Right atrium auricular region (tissue), 2 donors: ENCODE measurements at regions not wholly inside any gene's neighbourhood (a gene's known extent, or its start where the extent isn't known, plus 50 kb on each side); places are given as distances from the start of the nearest gene placed in this dataset.

Experiments used
- DNase-seq: peaks from one replicate; pipeline ENCODE4 v3.0.0-alpha.2; 2019; ENCODE audit warnings: low spot score
- H3K27ac ChIP-seq, 2 donors: fragments of 200-600 bp; sonication (generic); 1 replicate in 1 of 2; 2 replicates in 1 of 2; pipeline ENCODE4 v1.5.1; 2016 to 2019
- H3K27me3 ChIP-seq, 2 donors: fragments of 200-600 bp; sonication (generic); one replicate each; pipeline versions ENCODE4 v1.5.1 to v1.6.0; 2017 to 2019
- H3K36me3 ChIP-seq: fragments of 200-600 bp; sonication (generic); one replicate; pipeline ENCODE4 v1.5.1; 2016
- H3K4me1 ChIP-seq, 2 donors: fragments of 200-600 bp; sonication (generic); one replicate each; pipeline versions ENCODE4 v1.5.1 to v1.6.0; 2017 to 2019
- H3K4me3 ChIP-seq, 2 donors: fragments of 200-600 bp; sonication (generic); 1 replicate in 1 of 2; 2 replicates in 1 of 2; pipeline ENCODE4 v1.5.1; 2017 to 2019; ENCODE audit warnings: mild to moderate bottlenecking in 1 of 2, moderate library complexity in 1 of 2
- H3K9me3 ChIP-seq, 2 donors: fragments of 200-600 bp; sonication (generic); one replicate each; pipeline ENCODE4 v1.5.1; 2019
- TF ChIP-seq, protein P1 (sequence below), 2 donors: fragments of 200-600 bp; sonication (generic); IDR thresholded peaks; one replicate each; pipeline ENCODE4 v1.5.1; 2019; ENCODE audit warnings: antibody characterized with exemption in 2 of 2

DNA sequence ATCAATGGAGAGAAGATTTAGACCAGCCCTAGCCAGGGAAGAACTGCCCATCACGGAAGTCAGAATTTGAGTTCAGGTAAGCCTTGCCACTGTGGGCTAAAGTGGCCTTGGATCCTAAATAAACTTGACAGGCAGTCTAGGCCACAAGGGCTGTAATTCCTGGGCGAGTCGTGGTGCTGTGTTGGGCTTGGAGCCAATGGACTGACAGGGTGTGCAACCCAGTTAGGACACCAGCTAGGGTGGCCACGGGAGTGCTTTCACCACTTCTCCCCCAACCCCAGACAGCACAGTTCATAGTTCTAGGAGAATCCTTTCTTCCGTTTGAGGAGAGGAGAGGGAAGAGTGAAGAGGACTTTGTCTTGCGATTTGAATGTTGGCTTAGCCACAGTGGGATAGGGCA, 422.4 kb downstream of the DOK5 start:
- no peak overlapping the region for H3K27ac ChIP-seq

DNA sequence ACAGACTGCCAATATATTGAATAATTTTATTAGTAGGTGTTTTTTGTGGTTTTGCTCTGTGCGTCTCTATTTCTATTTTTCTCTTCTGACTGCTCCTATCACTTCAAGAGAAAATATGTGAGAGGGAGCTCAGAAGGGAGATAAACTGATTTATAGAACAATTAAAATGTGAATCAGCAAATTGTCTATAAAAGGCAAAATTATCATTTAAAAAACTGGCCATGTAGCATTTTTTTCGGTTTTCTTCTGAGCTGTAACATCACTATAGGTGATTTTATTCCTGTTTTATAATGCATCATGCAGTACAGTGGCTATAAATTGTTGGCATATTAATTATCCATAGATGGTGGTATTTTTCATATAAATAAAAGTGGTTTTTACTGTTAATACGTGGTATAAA, 416.5 kb downstream of the DOK5 start:
- Histone ChIP-seq H3K27me3 (no peaks in the 10 kb centered on the region), H3K4me1 (no peaks in the 10 kb centered on the region), H3K27ac (no peak overlapping the region), H3K9me3 (no peaks in the 10 kb centered on the region), H3K36me3 (no peaks in the 10 kb centered on the region), H3K4me3 (no peak overlapping the region)
- no peak for DNase-seq
- TF ChIP-seq, protein P1, sequence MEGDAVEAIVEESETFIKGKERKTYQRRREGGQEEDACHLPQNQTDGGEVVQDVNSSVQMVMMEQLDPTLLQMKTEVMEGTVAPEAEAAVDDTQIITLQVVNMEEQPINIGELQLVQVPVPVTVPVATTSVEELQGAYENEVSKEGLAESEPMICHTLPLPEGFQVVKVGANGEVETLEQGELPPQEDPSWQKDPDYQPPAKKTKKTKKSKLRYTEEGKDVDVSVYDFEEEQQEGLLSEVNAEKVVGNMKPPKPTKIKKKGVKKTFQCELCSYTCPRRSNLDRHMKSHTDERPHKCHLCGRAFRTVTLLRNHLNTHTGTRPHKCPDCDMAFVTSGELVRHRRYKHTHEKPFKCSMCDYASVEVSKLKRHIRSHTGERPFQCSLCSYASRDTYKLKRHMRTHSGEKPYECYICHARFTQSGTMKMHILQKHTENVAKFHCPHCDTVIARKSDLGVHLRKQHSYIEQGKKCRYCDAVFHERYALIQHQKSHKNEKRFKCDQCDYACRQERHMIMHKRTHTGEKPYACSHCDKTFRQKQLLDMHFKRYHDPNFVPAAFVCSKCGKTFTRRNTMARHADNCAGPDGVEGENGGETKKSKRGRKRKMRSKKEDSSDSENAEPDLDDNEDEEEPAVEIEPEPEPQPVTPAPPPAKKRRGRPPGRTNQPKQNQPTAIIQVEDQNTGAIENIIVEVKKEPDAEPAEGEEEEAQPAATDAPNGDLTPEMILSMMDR (IDR thresholded peaks at IDR 0.05), result no peak

More for the DNA sequence above, 422.4 kb downstream of the DOK5 start:
- Histone ChIP-seq H3K9me3 (peaks cover 0 to 17% of the 10 kb centered on the region in 2 donors), H3K27me3 (no peaks in the 10 kb centered on the region), H3K36me3 (no peaks in the 10 kb centered on the region), H3K4me1 (no peaks in the 10 kb centered on the region), H3K4me3 (no peak overlapping the region)
- DNase-seq, result no peak
- TF ChIP-seq, protein P1 (IDR thresholded peaks at IDR 0.05), result no peak

DNA sequence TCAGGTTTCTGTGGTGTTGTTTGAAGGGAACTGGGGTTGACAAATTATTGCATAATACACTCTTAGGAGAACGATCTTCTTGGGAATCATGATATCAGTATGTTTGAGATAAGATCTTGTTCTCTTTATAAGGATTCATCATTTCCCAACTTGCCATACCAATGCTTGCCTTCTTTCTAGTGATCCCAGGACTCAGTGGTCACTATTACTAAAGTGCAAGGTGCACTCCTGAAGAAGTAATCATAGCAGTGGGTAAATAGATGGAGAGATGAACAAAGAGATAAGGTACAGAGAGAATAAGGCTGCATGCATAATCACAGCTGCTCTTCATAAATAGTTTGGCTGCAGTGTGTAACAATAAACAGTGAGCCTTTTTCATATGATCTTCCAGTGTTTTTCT, 404.0 kb downstream of the DOK5 start:
- no peak overlapping the region for H3K27ac ChIP-seq
- no peaks in the 10 kb centered on the region for H3K36me3 ChIP-seq
- no peaks in the 10 kb centered on the region for H3K9me3 ChIP-seq
- no peaks in the 10 kb centered on the region for H3K4me1 ChIP-seq
- TF ChIP-seq, protein P1 (IDR thresholded peaks at IDR 0.05), result no peak
- DNase-seq, result no peak
- no peaks in the 10 kb centered on the region for H3K27me3 ChIP-seq
- no peak overlapping the region for H3K4me3 ChIP-seq

DNA sequence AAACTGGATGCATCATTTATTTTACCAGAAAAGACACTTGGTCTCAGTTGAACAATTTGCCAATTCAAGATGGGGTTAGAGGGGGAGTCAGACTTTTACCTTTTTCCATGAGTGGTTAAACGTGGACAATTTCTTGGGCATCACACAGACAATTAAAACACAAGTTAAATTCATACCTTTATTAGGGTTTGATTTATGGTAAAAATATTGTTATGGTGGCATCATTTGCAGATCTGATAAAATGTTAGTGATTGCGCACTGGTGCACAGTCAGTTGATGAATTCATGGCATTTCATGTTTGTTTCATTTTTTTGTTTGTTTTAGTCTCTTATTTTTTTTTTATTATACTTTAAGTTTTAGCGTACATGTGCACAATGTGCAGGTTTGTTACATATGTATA, 399.9 kb downstream of the DOK5 start:
- TF ChIP-seq, protein P1 (IDR thresholded peaks at IDR 0.05), result no peak
- H3K9me3 ChIP-seq, result no peaks in the 10 kb centered on the region
- no peaks in the 10 kb centered on the region for H3K36me3 ChIP-seq
- DNase-seq, result no peak
- no peaks in the 10 kb centered on the region for H3K27me3 ChIP-seq
- H3K4me3 ChIP-seq, result no peak overlapping the region
- H3K27ac ChIP-seq, result no peak overlapping the region
- no peaks in the 10 kb centered on the region for H3K4me1 ChIP-seq

DNA sequence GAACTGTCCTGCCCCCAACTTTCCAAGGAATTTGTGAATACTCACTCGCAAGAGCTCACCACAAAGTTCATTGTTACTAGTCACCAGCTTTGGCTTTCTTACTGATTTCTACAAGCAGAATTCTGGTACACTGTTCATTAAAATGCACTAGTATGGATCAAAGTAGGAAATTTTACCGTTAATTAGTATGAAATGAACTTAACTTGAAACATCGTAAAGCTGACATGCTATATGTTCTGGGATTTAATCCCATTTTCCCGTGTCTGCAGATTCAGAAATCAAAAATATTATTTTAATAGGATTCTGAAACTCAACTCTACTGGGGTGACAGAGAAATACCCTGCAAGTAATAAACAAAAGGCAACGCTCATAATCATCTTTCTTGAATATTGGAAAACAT, 399.3 kb downstream of the DOK5 start:
- no peak for DNase-seq
- H3K4me1 ChIP-seq, result no peaks in the 10 kb centered on the region
- no peak overlapping the region for H3K4me3 ChIP-seq
- H3K27ac ChIP-seq, result no peak overlapping the region
- H3K27me3 ChIP-seq, result no peaks in the 10 kb centered on the region
- TF ChIP-seq, protein P1 (IDR thresholded peaks at IDR 0.05), result no peak
- H3K36me3 ChIP-seq, result no peaks in the 10 kb centered on the region
- no peaks in the 10 kb centered on the region for H3K9me3 ChIP-seq

DNA sequence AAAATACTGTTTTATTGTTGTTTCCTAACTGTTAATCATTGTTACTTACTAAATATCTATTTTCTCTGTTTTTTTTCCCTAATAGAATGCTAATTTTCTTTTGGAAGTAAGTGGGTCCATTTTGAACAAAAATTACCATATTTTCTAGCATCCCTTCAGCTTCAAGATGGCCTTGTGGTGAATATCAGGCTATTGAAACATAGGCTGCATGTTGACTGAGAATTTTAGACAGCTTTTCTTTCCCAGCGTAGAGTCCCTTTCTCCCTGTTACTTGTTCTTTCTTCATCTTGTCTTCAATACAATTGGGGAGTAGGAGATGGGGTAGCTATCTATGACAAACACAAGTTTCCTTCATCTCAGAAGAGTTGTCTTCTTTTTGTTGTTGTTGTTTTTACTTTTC, 397.0 kb downstream of the DOK5 start:
- H3K27me3 ChIP-seq, result no peaks in the 10 kb centered on the region
- no peak overlapping the region for H3K4me3 ChIP-seq
- H3K27ac ChIP-seq, result no peak overlapping the region
- TF ChIP-seq, protein P1 (IDR thresholded peaks at IDR 0.05), result no peak
- H3K4me1 ChIP-seq, result no peaks in the 10 kb centered on the region
- H3K9me3 ChIP-seq, result no peaks in the 10 kb centered on the region
- H3K36me3 ChIP-seq, result no peaks in the 10 kb centered on the region
- no peak for DNase-seq
